NCI-H1105 (cell line): ENCODE measurements at regions not wholly inside any gene's neighbourhood (a gene's known extent, or its start where the extent isn't known, plus 50 kb on each side); places are given as distances from the start of the nearest gene placed in this dataset.
"Not testable (repeated sequence)": the region's sequence is repeated elsewhere in the genome, so short reads cannot be mapped to it uniquely, and the experiment has no call there.

Experiments
- DNase-seq: peaks from one replicate; lab custom pipeline; 2025; lab: John Stamatoyannopoulos, UW

DNA sequence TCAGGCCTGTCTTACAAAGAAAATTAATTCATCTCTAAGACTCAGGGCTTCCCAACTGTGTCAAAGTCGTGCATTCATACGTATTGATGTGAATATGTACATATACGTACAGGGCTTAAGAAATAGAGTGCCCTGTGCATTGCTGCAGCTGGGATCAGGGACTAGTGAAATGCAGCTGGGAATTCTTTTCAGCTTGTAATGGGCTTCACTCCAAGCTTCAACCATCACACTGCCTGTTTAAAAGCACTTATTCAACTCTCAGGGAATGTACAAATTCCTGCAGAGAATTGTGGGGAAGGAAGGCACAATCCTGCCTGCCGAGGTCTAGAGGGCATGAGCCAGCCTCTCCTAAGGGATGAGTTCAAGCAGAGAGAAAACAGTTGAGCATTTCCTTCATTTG is 59.6 kb upstream of the MAN2A1 start:
- DNase-seq, result no peak

DNA sequence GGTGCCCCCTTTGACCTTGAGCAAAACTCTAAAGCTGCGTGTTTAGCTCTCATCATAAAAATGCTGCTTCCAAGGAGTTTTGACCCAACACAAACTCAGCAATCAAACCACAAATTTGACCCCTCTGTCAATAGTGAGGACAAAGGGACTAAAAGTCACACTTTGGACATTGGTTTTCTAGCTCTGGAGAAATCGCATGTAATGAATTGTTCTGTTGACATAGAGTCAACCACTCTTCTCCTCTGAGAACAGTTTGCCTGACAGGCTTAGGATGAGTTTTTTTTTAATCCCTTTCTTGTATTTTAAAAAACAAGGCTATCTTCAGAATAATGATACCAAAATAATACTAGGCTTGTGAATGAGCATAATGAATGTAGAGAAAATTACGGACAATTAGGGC is 61.1 kb upstream of the MAN2A1 start:
- no peak for DNase-seq

DNA sequence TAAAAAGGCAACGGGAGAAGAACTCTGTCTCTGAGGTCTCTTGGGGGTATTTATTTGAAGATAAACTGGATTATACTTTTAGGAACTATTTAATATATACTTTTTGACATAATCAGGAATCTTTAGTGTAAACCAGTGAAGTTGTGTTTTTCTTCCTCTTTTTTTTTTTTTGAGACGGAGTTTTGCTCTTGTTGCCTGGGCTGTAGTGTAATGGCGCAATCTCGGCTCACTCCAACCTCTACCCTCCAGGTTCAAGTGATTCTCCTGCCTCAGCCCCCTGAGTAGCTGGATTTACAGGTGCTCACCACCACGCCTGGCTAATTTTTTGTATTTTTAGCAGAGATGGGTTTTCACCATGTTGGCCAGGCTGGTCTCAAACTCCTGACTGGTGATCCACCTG is 68.5 kb upstream of the MAN2A1 start:
- DNase-seq, result not testable (repeated sequence)

DNA sequence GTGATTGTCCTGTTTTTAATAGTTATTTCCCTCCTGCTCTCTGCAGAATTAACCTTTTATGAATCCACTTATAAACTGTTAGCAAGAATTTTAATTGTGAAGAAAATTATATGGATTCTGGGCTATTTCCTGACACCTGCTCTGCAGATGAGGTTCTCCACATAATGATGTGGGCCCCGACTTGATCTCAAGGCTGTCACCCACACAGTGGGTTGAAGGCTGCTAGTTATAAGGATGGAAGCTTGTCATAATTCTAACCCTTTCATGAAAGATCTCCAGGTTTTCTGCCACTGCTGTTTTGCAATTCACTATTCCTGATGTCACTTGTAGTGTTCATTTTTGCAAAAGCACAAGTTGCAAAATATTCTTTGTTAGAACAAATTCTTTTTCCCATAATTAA is 69.1 kb upstream of the MAN2A1 start:
- DNase-seq, result no peak

DNA sequence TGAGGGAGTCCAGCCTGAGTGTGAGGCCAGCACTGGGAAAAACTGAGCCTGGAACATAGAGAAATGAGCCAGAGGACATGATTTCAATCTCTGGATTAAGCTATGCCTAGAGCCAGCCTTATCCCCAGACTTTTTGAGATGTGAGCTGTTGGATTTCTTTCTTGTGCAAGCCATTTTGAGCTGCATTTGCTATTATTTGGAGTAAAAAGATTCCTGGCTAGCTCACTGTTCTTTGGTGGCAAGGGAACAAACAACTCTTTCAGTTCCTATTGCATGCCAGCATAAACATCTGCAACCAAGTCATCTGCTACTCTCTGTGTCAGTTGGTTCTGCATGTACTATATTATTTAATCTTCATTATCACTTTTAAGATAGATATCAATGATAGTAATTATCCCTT is 70.1 kb upstream of the MAN2A1 start:
- no peak for DNase-seq

DNA sequence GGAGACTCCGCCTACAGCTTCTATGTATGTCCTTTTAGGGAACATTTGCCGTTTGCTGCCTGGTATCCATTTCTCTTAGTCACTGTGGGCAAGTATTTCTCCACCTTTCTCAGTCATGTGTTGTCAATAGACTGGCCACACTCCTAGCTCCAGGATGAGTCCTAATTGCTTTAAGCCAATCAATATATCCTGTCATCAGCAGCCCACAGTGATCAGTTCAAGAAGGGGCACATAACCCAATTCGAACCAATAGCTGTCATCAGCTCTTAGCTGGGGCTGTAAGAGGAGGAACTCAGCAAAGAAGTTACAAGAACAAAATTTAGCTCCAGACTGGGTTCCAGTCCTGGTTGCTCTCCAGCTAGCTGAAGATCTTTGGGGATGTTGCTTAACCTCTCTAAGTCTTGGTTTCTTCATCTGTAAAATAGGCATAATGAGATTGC is 70.7 kb upstream of the MAN2A1 start:
- DNase-seq, result no peak

DNA sequence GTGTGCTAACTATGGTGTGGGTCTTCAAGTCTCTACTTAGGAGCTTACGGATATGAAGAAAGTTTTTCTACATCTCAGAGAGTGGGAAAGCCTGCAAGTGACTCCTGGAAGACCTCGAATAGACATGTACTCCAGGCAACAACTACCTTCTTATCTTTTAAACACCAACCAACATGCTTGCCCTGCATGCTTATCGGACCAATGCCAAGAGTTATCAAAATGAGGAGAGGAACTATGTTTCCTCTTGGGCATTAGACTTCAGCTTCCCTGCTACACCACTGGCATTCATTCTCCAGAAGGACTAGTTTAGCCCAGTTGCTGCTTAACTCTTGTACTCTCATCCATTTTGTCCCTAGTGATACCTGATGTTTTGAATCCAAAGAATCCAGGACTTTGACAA is 74.7 kb upstream of the MAN2A1 start:
- DNase-seq, result no peak

DNA sequence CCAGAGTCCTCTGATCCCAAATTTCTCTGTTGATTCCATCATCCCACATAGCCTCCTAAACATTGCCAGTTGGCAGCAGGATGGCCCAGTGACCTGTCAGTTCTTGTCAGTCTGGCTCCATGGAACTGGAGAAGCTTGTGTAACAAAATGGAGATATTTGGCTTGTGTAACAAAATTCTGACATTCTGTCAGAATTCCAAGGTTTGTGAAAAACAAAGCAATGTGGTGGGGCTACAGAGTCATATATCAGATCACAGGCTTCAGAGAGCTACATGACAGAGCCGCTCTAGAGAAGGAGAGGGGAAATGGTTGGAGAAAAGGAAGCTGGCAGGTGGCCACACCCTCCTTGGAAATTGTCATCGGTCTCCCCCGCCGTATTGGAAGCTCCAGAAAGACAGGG is 75.4 kb upstream of the MAN2A1 start:
- no peak for DNase-seq

DNA sequence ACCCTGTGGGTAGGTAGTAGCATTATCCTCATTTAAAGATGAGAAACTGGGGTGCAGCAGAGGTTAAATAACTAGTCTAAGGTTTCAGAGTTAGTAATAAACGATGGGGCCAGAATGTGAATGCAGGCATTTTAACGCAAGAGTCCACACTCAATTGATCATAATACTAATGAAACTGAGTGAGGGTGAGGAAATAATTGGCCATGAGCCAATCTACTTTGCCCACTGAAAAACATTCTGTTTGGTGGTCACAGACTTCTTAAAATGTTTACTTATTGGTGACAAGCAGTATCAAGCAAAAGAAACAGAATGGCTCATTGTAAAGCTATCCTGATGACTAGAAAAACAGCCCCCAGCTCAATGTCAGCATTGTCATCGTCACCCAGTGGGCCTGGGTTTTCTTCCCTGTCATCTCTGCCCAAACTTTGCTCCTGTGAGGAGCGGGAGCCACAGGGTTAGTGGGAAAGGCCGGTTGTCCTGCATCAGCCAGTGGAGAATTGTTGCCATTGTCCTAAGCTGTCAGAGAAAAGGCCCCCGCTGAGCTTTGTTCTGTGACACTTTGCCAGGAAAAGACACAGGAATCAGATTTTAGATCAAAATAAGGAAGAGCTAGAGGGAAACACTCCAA is 77.3 kb upstream of the MAN2A1 start:
- no peak for DNase-seq

DNA sequence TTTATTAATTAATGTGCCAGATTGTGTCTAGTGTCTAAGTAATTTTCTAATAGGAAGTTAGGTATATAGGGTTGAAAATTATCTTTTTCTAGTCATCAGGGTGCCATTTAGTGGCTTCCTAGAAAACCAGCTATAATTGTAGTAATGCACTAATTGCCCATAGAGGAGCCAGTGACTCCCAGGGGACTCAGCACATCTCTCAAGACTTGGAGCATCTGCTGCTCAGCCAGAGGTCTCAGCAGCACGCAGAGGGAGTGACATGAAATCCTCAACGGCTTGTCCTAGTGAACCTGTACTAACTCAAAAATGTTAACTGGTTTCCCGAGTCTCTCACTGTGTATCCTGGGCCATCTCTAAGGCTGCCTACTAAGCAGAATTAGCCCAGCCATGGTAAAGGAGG is 78.2 kb upstream of the MAN2A1 start:
- DNase-seq, result no peak

DNA sequence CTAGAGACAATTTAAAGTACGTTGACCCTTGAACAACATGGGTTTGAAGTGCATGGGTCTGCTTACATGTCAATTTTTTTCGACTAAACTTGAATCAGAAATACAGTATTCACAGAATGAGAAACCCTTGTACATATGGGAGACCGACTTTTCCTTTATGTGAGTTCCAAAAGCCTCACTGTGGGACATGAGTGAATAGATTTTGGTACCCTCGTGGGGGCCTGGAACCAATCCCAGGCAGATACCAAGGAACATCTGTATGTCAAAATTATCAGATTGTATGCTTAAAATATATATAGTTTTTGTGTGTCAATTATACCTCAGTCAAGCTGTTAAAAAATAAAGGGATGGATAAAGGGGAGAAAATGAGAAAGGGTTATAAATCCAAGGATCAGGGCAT is 78.7 kb upstream of the MAN2A1 start:
- DNase-seq, result no peak

DNA sequence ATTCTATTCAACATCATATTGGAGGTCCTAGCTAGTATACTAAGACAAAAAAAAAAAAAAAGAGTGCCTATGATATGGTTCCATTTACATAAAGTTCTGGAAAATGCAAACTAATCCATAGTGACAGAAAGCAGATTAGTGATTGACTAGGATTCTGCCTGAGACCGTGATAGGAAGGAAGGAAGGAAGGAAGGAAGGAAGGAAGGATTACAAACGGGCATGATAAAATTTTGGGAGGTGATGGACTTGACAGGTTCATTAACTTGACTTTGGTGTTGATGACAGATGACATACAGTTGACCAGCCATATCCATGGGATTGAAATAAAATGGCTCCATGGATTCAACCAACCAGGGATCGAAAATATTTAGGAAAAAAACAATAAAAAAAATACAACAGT is 79.1 kb upstream of the MAN2A1 start:
- no peak for DNase-seq

DNA sequence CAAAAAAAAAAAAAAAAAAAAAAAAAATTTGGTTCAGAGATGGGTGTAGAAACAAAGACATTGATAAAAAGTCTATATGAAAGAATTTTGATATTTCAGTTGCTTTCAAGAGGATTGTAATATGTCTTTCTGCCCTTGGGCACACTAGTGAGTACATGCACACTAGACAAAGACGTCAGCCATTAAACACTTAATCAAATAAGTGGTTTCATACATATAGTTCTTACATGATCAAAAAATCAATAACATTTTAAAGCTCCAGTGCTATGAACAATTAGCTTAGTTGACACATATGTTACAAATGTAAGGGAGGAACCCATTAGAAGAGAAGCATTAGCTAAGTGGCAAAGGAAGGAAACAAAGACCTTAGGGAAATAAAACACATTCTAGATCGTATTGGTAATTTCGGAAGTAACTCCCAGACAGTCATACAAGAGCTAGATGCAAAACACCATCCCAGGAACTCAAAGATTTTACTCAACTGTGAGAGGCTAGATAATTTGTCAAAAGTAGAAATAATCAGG is 84.5 kb upstream of the MAN2A1 start:
- no peak for DNase-seq

DNA sequence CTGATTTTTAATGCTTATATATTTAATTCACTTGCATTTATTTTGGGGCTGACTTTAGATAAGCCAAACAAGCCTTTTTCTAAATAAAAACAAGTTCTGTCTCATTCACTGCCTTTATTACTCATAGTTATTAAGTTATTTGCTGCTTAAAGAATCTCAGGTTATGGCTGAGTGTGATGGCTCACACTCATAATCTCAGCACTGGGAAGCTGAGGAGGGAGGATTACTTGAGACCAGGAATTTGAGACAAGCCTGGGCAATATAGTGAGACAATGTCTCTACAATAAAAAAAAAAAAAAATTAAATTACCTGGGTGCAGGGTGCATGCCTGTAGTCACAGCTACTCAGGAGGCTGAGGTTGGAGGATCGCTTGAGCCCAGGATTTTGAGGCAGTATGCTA is 85.0 kb upstream of the MAN2A1 start:
- DNase-seq, result no peak

DNA sequence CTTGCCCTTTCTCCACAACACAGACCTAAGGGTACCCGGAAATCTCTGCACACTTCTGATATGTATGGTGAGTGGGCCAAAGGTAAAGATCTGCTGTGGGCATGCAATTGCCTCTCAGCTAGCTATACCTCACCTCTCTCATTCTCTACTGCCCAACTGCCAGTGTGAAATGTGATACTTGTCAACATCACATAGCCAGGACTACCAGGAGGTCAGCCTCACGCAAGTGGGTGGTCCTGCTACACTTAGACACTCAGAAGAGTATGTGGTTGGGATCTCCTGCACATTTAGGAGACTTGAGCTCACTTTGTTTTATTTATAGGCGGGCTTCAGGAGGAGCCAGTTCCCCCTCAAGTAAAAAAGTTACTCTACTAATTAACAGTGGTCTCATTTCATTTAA is 88.0 kb upstream of the MAN2A1 start:
- DNase-seq, result no peak

DNA sequence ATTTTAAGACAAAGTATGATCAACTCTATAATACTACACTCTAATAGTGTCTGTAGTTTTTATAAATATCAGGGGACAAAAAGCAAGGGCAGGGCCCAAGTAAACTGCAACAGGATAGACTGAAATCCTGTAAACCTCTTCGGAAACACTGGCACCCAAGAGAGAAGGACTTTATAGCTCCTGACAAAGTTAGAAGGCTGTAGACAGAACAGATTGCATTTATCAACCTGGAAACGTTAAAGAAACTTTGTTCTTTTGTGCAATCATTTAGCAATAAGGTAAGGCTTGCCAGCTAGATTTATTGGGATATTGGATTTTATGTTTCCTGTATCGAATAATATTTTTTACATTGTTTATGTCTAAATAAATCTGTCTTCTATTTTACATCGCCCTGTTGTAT is 91.8 kb upstream of the MAN2A1 start:
- no peak for DNase-seq

DNA sequence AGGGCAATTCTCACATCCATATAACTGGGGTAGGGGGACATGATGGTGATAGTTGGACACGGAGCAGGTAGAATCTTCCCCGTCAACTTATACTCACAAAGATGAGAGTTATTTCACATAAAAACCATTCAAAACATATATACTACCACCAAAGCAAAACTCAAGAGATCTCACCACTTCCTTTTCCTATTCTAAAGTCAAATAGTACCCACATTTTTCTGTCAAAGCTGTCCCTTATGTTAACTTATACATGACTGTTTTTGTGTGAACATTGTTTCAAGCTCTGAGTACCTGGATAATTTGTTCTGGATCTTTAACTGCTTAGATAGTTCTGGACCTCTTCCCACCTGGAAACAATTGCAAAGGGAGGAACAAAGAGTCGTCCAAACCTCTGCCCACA is 95.5 kb upstream of the MAN2A1 start:
- no peak for DNase-seq

DNA sequence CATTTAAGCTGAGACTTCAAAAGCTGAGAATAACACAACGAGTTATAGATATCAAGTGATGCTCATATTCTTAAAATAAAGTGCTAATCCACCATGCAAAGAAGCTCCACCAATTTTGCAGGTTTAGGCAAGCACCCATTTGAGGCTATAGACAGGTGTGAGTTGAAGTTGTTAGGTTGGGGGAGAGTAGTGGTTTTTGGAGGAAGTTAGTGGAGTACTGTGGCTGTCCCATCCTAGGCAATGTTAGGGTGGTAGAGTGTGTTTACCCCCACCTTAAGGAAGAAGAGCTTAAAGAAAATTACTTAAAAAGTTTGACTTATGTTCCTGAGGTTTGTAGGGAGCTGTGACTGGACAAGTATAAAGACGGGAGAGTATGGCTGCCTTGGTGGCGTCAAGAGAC is 98.9 kb upstream of the MAN2A1 start:
- no peak for DNase-seq

DNA sequence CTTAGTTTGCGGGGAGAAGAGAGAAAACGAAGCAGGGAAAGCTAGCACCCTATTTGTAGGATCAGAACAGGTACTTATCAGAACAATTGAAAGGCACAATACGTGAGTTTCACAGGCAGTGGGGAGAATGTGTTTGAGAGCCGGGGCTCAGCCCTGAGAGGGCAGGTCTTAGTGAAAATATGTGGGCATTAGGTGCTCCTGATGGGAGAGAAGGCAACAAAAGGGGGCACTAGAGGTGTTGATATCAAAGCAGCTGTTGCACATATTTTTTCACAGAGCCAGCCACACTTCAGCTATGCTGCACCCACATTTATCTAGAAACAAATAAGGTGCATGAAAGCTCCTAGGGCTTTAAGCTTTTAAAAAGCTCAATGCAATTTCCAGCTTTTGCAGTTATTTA is 99.7 kb upstream of the MAN2A1 start:
- DNase-seq, result no peak

DNA sequence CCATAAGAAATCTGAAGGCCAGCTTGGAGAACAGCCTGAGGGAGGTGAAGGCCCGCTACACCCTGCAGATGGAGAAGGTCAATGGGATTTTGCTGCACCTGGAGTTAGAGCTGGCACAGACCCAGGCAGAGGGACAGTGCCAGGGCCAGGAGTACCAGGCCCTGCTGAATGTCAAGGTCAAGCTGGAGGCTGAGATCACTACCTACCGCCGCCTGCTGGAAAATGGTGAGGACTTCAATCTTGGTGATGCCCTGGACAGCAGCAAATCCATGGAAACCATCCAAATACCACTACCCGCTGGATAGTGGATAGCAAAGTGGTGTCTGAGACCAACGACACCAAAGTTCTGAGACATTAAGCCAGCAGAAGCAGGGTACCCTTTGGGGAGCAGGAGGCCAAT is 100.5 kb upstream of the MAN2A1 start:
- DNase-seq, result no peak

DNA sequence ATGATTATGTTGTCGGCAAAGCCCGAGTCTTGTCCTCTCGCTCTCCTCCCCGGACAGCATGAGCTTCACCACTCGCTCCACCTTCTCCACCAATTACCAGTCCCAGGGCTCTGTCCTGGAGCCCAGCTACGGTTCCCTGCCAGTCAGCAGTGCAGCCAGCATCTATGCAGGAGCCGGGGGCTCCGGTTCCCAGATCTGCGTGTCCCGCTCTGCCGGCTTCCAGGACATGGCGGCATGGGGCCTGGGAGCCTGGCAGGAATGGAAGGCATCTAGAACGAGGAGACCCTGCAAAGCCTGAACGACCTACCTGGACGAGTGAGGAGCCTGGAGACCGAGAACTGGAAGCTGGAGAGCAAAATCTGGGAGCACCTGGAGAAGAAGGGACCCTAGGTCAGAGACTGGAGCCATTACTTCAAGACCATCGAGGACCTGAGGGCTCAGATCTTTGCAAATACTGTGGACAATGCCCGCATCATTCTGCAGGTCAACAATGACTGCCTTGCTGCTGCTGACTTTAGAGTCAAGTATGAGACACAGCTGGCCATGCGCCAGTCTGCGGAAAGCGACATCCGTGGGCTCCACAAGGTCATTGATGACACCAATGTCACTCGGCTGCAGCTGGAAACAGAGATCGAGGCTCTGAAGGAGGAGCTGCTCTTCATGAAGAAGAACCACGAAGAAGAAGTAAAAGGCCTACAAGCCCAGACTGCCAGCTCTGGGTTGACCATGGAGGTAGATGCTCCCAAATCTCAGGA is 101.3 kb upstream of the MAN2A1 start:
- DNase-seq, result no peak

DNA sequence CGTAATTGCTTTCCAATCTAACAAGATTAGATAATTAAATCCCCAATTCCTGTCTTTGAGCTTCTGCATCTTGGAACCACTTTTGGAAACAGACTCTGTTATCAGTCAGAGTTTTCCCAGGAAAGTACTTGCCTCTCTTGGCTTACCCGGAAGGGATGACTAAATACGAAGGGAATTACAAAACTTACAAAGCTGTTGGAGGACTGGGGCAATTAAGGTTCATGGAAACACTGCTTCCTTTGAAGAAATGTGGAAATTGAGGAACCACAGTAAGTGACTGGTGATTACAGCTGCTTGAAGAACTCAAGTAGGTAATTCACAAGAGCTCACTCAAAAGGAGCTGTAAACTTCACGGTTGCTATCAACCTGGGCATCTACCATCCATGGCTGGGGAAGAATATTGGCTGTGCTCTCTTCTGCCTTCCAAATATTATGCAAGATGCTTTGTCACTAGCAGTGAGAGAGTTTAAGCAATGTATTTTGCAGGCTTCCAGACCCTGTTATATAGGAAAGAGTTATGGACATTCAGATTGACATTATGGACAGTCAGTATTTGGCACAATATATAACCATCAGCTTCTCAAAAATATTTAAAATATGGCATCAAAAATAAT is 104.6 kb upstream of the MAN2A1 start:
- DNase-seq, result no peak

DNA sequence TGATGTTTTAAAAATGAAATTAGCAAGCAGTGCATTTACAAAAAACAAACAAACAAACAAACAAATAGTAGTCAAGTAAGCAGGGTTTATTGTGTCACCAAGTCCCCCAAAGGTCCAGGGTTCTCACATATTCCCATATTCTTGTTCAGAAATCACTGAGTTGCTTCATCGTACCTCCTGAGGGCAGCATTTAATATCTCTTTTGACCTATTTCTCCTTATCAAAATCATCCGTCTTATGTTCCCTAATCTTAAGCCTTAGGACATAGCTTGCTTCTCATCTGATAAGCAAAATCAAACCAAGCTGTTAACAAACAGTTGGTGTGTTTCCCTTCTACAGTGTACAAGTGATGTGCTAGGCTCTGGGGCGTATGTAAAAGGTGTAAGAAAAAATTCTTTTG is 109.5 kb upstream of the MAN2A1 start:
- no peak for DNase-seq
